HEK293 (cell line): ENCODE measurements at regions not wholly inside any gene's neighbourhood (a gene's known extent, or its start where the extent isn't known, plus 50 kb on each side); places are given as distances from the start of the nearest gene placed in this dataset.

Source experiments
- CTCF ChIA-PET: fragments of 350-600 bp; formaldehyde crosslinking; extraction: SDS; loops from one replicate; lab custom pipeline; 2021; ENCODE audit warnings: antibody characterized with exemption; lab: Yijun Ruan, JAX
- POLR2A ChIA-PET: fragments of 300-600 bp; formaldehyde crosslinking; extraction: SDS; loops from one replicate; lab custom pipeline; 2020; ENCODE audit warnings: antibody characterized with exemption, inconsistent platforms; lab: Yijun Ruan, JAX
- H3K27ac ChIP-seq: fragments of 200-500 bp; sonication (Bioruptor generic); 2 replicates; pipeline ENCODE4 v1.5.1; 2014; ENCODE audit warnings: low read depth, low read length, control low read depth, inconsistent platforms; ENCODE audit errors: extremely low read depth
- H3K36me3 ChIP-seq, 2 experiments: fragments of 200-500 bp in 1 of 2; sonication (Bioruptor generic) in 1 of 2; 1 replicate in 1 of 2; 2 replicates in 1 of 2; pipeline ENCODE4 v1.5.1; 2014 to 2017; ENCODE audit warnings: inconsistent platforms in 2 of 2, low read length in 2 of 2; ENCODE audit not compliant: control insufficient read depth in 2 of 2, insufficient read depth in 1 of 2
- H3K4me1 ChIP-seq: fragments of 200-500 bp; sonication (Bioruptor generic); 2 replicates; pipeline ENCODE4 v1.5.1; 2014; ENCODE audit warnings: mild to moderate bottlenecking, low read length, inconsistent platforms; ENCODE audit not compliant: control insufficient read depth, insufficient read depth
- H3K4me3 ChIP-seq: 2 replicates; pipeline ENCODE4 v1.5.1; 2011; ENCODE audit warnings: low read depth, mild to moderate bottlenecking, control low read depth, low read length, moderate library complexity
- H3K9me3 ChIP-seq: fragments of 200-500 bp; sonication (Bioruptor generic); 2 replicates; pipeline ENCODE4 v1.5.1; 2014; ENCODE audit warnings: low read depth, low read length, inconsistent platforms; ENCODE audit not compliant: control insufficient read depth, insufficient read depth
- ATF2 ChIP-seq: fragments of 450-650 bp; formaldehyde crosslinking; IDR thresholded peaks from 2 replicates; pipeline ENCODE4 v1.5.1; 2016; ENCODE audit warnings: missing biosample characterization, missing genetic modification characterization, low read depth
- KLF17 ChIP-seq: fragments of 450-650 bp; formaldehyde crosslinking; IDR thresholded peaks from 2 replicates; pipeline ENCODE4 v1.5.1; 2016; ENCODE audit warnings: missing biosample characterization, missing genetic modification characterization
- KLF9 ChIP-seq: fragments of 450-650 bp; formaldehyde crosslinking; IDR thresholded peaks from 2 replicates; pipeline ENCODE4 v1.5.1; 2016; ENCODE audit warnings: missing biosample characterization, missing genetic modification characterization, low read depth
- PRDM2 ChIP-seq: fragments of 450-650 bp; formaldehyde crosslinking; IDR thresholded peaks from 2 replicates; pipeline ENCODE4 v1.5.1; 2016; ENCODE audit warnings: missing biosample characterization, missing genetic modification characterization, borderline replicate concordance
- SALL2 ChIP-seq: fragments of 450-650 bp; formaldehyde crosslinking; IDR thresholded peaks from 2 replicates; pipeline ENCODE4 v1.5.0; 2017; ENCODE audit warnings: missing biosample characterization, mild to moderate bottlenecking, missing genetic modification characterization, borderline replicate concordance
- TCF7L2 ChIP-seq: IDR thresholded peaks from 2 replicates; pipeline ENCODE4 v1.6.1; 2011; ENCODE audit warnings: low read depth, mild to moderate bottlenecking, inconsistent platforms, low read length, moderate library complexity, borderline replicate concordance
- ZBTB11 ChIP-seq: fragments of 450-650 bp; formaldehyde crosslinking; conservative IDR thresholded peaks from 2 replicates; pipeline ENCODE4 v1.5.1; 2016; ENCODE audit warnings: low read depth, missing biosample characterization, missing genetic modification characterization
- ZBTB7A ChIP-seq: fragments of 450-650 bp; formaldehyde crosslinking; IDR thresholded peaks from 2 replicates; pipeline ENCODE4 v1.5.1; 2016; ENCODE audit warnings: low read depth, missing biosample characterization, missing genetic modification characterization
- ZNF114 ChIP-seq: fragments of 450-650 bp; formaldehyde crosslinking; IDR thresholded peaks from 2 replicates; pipeline ENCODE4 v1.5.0; 2017; ENCODE audit warnings: missing biosample characterization, missing genetic modification characterization
- ZNF174 ChIP-seq: fragments of 450-650 bp; formaldehyde crosslinking; IDR thresholded peaks from 2 replicates; pipeline ENCODE4 v1.5.0; 2017; ENCODE audit warnings: missing biosample characterization, mild to moderate bottlenecking, missing genetic modification characterization
- ZNF223 ChIP-seq: fragments of 450-650 bp; formaldehyde crosslinking; IDR thresholded peaks from 2 replicates; pipeline ENCODE4 v1.5.1; 2016; ENCODE audit warnings: missing biosample characterization, missing genetic modification characterization
- ZNF239 ChIP-seq: fragments of 450-650 bp; formaldehyde crosslinking; IDR thresholded peaks from 2 replicates; pipeline ENCODE4 v1.5.1; 2016; ENCODE audit warnings: missing biosample characterization, missing genetic modification characterization
- ZNF266 ChIP-seq: fragments of 450-650 bp; formaldehyde crosslinking; IDR thresholded peaks from 2 replicates; pipeline ENCODE4 v1.5.1; 2016; ENCODE audit warnings: missing biosample characterization, missing genetic modification characterization, low read depth
- ZNF416 ChIP-seq: fragments of 450-650 bp; formaldehyde crosslinking; IDR thresholded peaks from 2 replicates; pipeline ENCODE4 v1.5.1; 2016; ENCODE audit warnings: missing biosample characterization, missing genetic modification characterization
- ZNF521 ChIP-seq: fragments of 450-650 bp; formaldehyde crosslinking; IDR thresholded peaks from 2 replicates; pipeline ENCODE4 v1.5.1; 2017; ENCODE audit warnings: missing biosample characterization, mild to moderate bottlenecking, missing genetic modification characterization
- ZNF629 ChIP-seq: fragments of 450-650 bp; formaldehyde crosslinking; IDR thresholded peaks from 2 replicates; pipeline ENCODE4 v1.5.1; 2017; ENCODE audit warnings: missing biosample characterization, missing genetic modification characterization
- ZNF664 ChIP-seq: fragments of 450-650 bp; formaldehyde crosslinking; IDR thresholded peaks from 2 replicates; pipeline ENCODE4 v1.5.1; 2016; ENCODE audit warnings: missing biosample characterization, missing genetic modification characterization
- ZNF768 ChIP-seq: fragments of 450-650 bp; formaldehyde crosslinking; IDR thresholded peaks from 2 replicates; pipeline ENCODE4 v1.5.1; 2018; ENCODE audit warnings: missing biosample characterization, mild to moderate bottlenecking, missing genetic modification characterization
- ZNF776 ChIP-seq: fragments of 450-650 bp; formaldehyde crosslinking; IDR thresholded peaks from 2 replicates; pipeline ENCODE4 v1.5.0; 2017; ENCODE audit warnings: missing biosample characterization, missing genetic modification characterization, borderline replicate concordance
- ZSCAN4 ChIP-seq: fragments of 450-650 bp; formaldehyde crosslinking; IDR thresholded peaks from 2 replicates; pipeline ENCODE4 v1.5.1; 2017; ENCODE audit warnings: missing biosample characterization, missing genetic modification characterization

- TF ChIP-seq ZBTB7A (tag by site-specific recombination) (no peak), ATF2 (tag by site-specific recombination) (no peak), ZNF223 (tag by site-specific recombination) (no peak), ZNF239 (no peak), ZNF776 (tag by site-specific recombination) (no peak), ZNF266 (tag by site-specific recombination) (no peak), ZNF174 (tag by site-specific recombination) (no peak), ZNF114 (tag by site-specific recombination) (no peak)
- H3K27ac ChIP-seq: no peak overlapping the region
- CTCF ChIA-PET: interaction anchor here (0.5 to 1.1 kb wide), 2 partner anchors 53 to 55 kb away, joined by 3 read pairs; no protein-coding TSS in a partner anchor
- POLR2A ChIA-PET: no interaction called here
- no peaks in the 10 kb centered on the region for H3K9me3 ChIP-seq
- H3K4me1 ChIP-seq: no peaks in the 10 kb centered on the region
- no peaks in the 10 kb centered on the region for H3K36me3 ChIP-seq
- H3K4me3 ChIP-seq: no peak overlapping the region
Observed at GRCh38 chr12:108048686-108049085, 80.4 kb upstream of the WSCD2 start.

- Histone ChIP-seq H3K4me3 (no peak overlapping the region), H3K9me3 (no peaks in the 10 kb centered on the region), H3K27ac (no peak overlapping the region), H3K36me3 (no peaks in the 10 kb centered on the region), H3K4me1 (no peaks in the 10 kb centered on the region)
- POLR2A ChIA-PET: no interaction called here
- no peak for TF ChIP-seq ZSCAN4 (tag by site-specific recombination)
- TF ChIP-seq ZNF768 (tag by site-specific recombination): no peak
- TF ChIP-seq ZNF629 (tag by site-specific recombination): no peak
- no peak for TF ChIP-seq SALL2 (tag by site-specific recombination)
- no peak for TF ChIP-seq KLF17
- no peak for TF ChIP-seq ZNF416
- TF ChIP-seq KLF9: no peak
- CTCF ChIA-PET: no interaction called here
Observed at GRCh38 chr12:108050696-108051095, 78.4 kb upstream of the WSCD2 start.

- Histone ChIP-seq H3K27ac (no peak overlapping the region), H3K4me3 (no peak overlapping the region), H3K4me1 (no peaks in the 10 kb centered on the region), H3K36me3 (no peaks in the 10 kb centered on the region), H3K9me3 (no peaks in the 10 kb centered on the region)
- CTCF ChIA-PET: no interaction called here
- POLR2A ChIA-PET: no interaction called here
- TF ChIP-seq PRDM2 (tag by site-specific recombination): no peak
- TF ChIP-seq ZBTB11 (tag by site-specific recombination): no peak
- TF ChIP-seq ZNF664 (tag by site-specific recombination): no peak
- TF ChIP-seq TCF7L2: no peak
- TF ChIP-seq ZNF521 (tag by site-specific recombination): no peak
Observed at GRCh38 chr12:108052260-108052659, 76.8 kb upstream of the WSCD2 start.
